Esophagus squamous epithelium (tissue), 5 donors: ENCODE measurements at regions not wholly inside any gene's neighbourhood (a gene's known extent, or its start where the extent isn't known, plus 50 kb on each side); places are given as distances from the start of the nearest gene placed in this dataset.
"Not testable (repeated sequence)": the region's sequence is repeated elsewhere in the genome, so short reads cannot be mapped to it uniquely, and the experiment has no call there.

Source experiments
- DNase-seq: peaks from one replicate; lab custom pipeline; 2025; lab: John Stamatoyannopoulos, UW
- H3K27ac ChIP-seq, 4 donors: fragments of 200-600 bp; sonication (generic); one replicate each; pipeline ENCODE4 v1.5.1; 2016 to 2019; ENCODE audit warnings: mild to moderate bottlenecking in 1 of 4
- H3K27me3 ChIP-seq, 4 donors: fragments of 200-600 bp; sonication (generic); 1 replicate in 3 of 4; 2 replicates in 1 of 4; pipeline versions ENCODE4 v1.5.1 to v1.6.0; 2017 to 2021; ENCODE audit warnings: antibody characterized with exemption in 1 of 4
- H3K36me3 ChIP-seq, 3 donors: fragments of 200-600 bp; sonication (generic); one replicate each; pipeline ENCODE4 v1.5.1; 2016 to 2019
- H3K4me1 ChIP-seq, 3 donors: fragments of 200-600 bp; sonication (generic); one replicate each; pipeline ENCODE4 v1.5.1; 2017 to 2019
- H3K4me3 ChIP-seq, 4 donors: fragments of 200-600 bp; sonication (generic); 1 replicate in 3 of 4; 2 replicates in 1 of 4; pipeline ENCODE4 v1.5.1; 2016 to 2019; ENCODE audit warnings: mild to moderate bottlenecking in 2 of 4, moderate library complexity in 1 of 4
- H3K9me3 ChIP-seq, 3 donors: fragments of 200-600 bp; sonication (generic); one replicate each; pipeline ENCODE4 v1.5.1; 2016 to 2019
- CTCF ChIP-seq, 6 experiments: fragments of 450-650 bp in 4 of 6; fragments of 200-600 bp in 2 of 6; sonication (generic) in 2 of 6; IDR thresholded peaks; one replicate each; pipeline ENCODE4 v1.5.1; 2016 to 2019; ENCODE audit warnings: antibody characterized with exemption in 6 of 6, mild to moderate bottlenecking in 4 of 6, moderate library complexity in 4 of 6
- POLR2A ChIP-seq, 4 donors: fragments of 450-650 bp; IDR thresholded peaks; one replicate each; pipeline ENCODE4 v1.6.1; 2017; ENCODE audit warnings: antibody characterized with exemption in 4 of 4, mild to moderate bottlenecking in 4 of 4, moderate library complexity in 3 of 4
- whole genome bisulfite sequencing, 2 donors: methylation state at CpG; one replicate each; pipeline ENCODE4 v1.1.5; 2018; 5-methylcytosine and 5-hydroxymethylcytosine counted together
- intact Hi-C: fragments of 100-400 bp; cut with DNase I; formaldehyde crosslinking; loops from one replicate; pipeline ENCODE4 v1.15.0; 2022
- donor health status: DM: yes; HTN: yes; CAD: no.

- intact Hi-C loops, result no loop called here
- TF ChIP-seq CTCF (IDR thresholded peaks at IDR 0.05) (no peak), POLR2A (IDR thresholded peaks at IDR 0.05) (no peak)
- 85 to 93% methylated on average over 2 of the region's 2 CpGs for WGBS, 2 donors
- Histone ChIP-seq H3K4me1 (peaks cover 0 to under 1% (median 0%) of the 10 kb centered on the region in 3 donors), H3K36me3 (no peaks in the 10 kb centered on the region), H3K9me3 (peaks cover 0 to 9% (median 6%) of the 10 kb centered on the region in 3 donors), H3K27me3 (no peaks in the 10 kb centered on the region), H3K4me3 (no peak overlapping the region), H3K27ac (no peak overlapping the region)
- DNase-seq, result no peak
Measured at GRCh38 chr3:187858711-187859110, 113.4 kb upstream of the BCL6 start.

- H3K9me3 ChIP-seq, DNase-seq, H3K4me1 ChIP-seq, H3K27me3 ChIP-seq, H3K27ac ChIP-seq, intact Hi-C loops, H3K4me3 ChIP-seq, H3K36me3 ChIP-seq: not testable (repeated sequence)
- WGBS, 2 donors, result 71 to 86% methylated on average over 2 to 16 of the region's 22 CpGs
Measured at GRCh38 chr3:187862701-187863277, 117.5 kb upstream of the BCL6 start.

GRCh38 chr3:187870360-187871203, 125.3 kb upstream of the BCL6 start:
- Histone ChIP-seq H3K4me1 (no peaks in the 10 kb centered on the region), H3K27me3 (no peaks in the 10 kb centered on the region), H3K4me3 (no peak overlapping the region), H3K9me3 (no peaks in the 10 kb centered on the region), H3K27ac (no peak overlapping the region), H3K36me3 (no peaks in the 10 kb centered on the region)
- WGBS, 2 donors, result 79 to 91% methylated on average over 5 of the region's 5 CpGs
- no peak for TF ChIP-seq POLR2A (IDR thresholded peaks at IDR 0.05)
- no peak for TF ChIP-seq CTCF (IDR thresholded peaks at IDR 0.05)
- intact Hi-C loops, result no loop called here
- no peak for DNase-seq

GRCh38 chr3:187871204-187871591, 125.9 kb upstream of the BCL6 start:
- no peaks in the 10 kb centered on the region for H3K4me1 ChIP-seq
- H3K4me3 ChIP-seq, result no peak overlapping the region
- no peaks in the 10 kb centered on the region for H3K27me3 ChIP-seq
- TF ChIP-seq CTCF (IDR thresholded peaks at IDR 0.05) (no peak), POLR2A (IDR thresholded peaks at IDR 0.05) (no peak)
- no peak overlapping the region for H3K27ac ChIP-seq
- no peaks in the 10 kb centered on the region for H3K36me3 ChIP-seq
- intact Hi-C loops, result no loop called here
- H3K9me3 ChIP-seq, result no peaks in the 10 kb centered on the region
- no peak for DNase-seq

GRCh38 chr3:187871848-187872247, 126.6 kb upstream of the BCL6 start:
- Histone ChIP-seq H3K4me1 (no peaks in the 10 kb centered on the region), H3K9me3 (no peaks in the 10 kb centered on the region), H3K36me3 (no peaks in the 10 kb centered on the region), H3K27ac (no peak overlapping the region), H3K4me3 (no peak overlapping the region), H3K27me3 (no peaks in the 10 kb centered on the region)
- no peak for DNase-seq
- intact Hi-C loops, result no loop called here
- TF ChIP-seq CTCF (IDR thresholded peaks at IDR 0.05) (no peak), POLR2A (IDR thresholded peaks at IDR 0.05) (no peak)
- WGBS, 2 donors, result 55 to 80% methylated on average over 1 of the region's 1 CpG
